ENCODE measurements at regions not wholly inside any gene's neighbourhood (a gene's known extent, or its start where the extent isn't known, plus 50 kb on each side); places are given as distances from the start of the nearest gene placed in this dataset.

GRCh38 chr7:16063221-16063620 lies 358.1 kb downstream of the CRPPA start:
- DNase-seq (ENCODE audit: low spot score), result no peak

- DNase-seq (ENCODE audit: low spot score), result no peak
Measured at GRCh38 chr7:16062269-16062668, 359.1 kb downstream of the CRPPA start.

GRCh38 chr7:16061630-16062029 lies 359.7 kb downstream of the CRPPA start:
- DNase-seq (ENCODE audit: low spot score), result no peak

- no peak for DNase-seq (ENCODE audit: low spot score)
Measured at GRCh38 chr7:16061011-16061410, 360.3 kb downstream of the CRPPA start.

- no peak for DNase-seq (ENCODE audit: low spot score)
Measured at GRCh38 chr7:16060502-16060901, 360.8 kb downstream of the CRPPA start.

- no peak for DNase-seq (ENCODE audit: low spot score)
Measured at GRCh38 chr7:16055263-16055976, 365.9 kb downstream of the CRPPA start.

GRCh38 chr7:16051561-16052255 lies 365.2 kb upstream of the MEOX2 start:
- no peak for DNase-seq (ENCODE audit: low spot score)

GRCh38 chr7:16046041-16046440 lies 359.6 kb upstream of the MEOX2 start:
- no peak for DNase-seq (ENCODE audit: low spot score)

GRCh38 chr7:16045296-16045695 lies 358.8 kb upstream of the MEOX2 start:
- no peak for DNase-seq (ENCODE audit: low spot score)

- DNase-seq (ENCODE audit: low spot score), result no peak
Measured at GRCh38 chr7:16044645-16045044, 358.2 kb upstream of the MEOX2 start.

- DNase-seq (ENCODE audit: low spot score), result no peak
Measured at GRCh38 chr7:16040346-16040745, 353.9 kb upstream of the MEOX2 start.

GRCh38 chr7:16038906-16039305 lies 352.4 kb upstream of the MEOX2 start:
- DNase-seq (ENCODE audit: low spot score), result no peak

- no peak for DNase-seq (ENCODE audit: low spot score)
Measured at GRCh38 chr7:16035392-16035791, 348.9 kb upstream of the MEOX2 start.

GRCh38 chr7:16034866-16035265 lies 348.4 kb upstream of the MEOX2 start:
- DNase-seq (ENCODE audit: low spot score), result no peak

GRCh38 chr7:16034353-16034752 lies 347.9 kb upstream of the MEOX2 start:
- DNase-seq (ENCODE audit: low spot score), result no peak

- DNase-seq (ENCODE audit: low spot score), result no peak
Measured at GRCh38 chr7:16033233-16033632, 346.8 kb upstream of the MEOX2 start.

- DNase-seq (ENCODE audit: low spot score), result no peak
Measured at GRCh38 chr7:16028636-16029035, 342.2 kb upstream of the MEOX2 start.

GRCh38 chr7:16028103-16028502 lies 341.6 kb upstream of the MEOX2 start:
- no peak for DNase-seq (ENCODE audit: low spot score)

- DNase-seq (ENCODE audit: low spot score), result no peak
Measured at GRCh38 chr7:16027396-16027795, 340.9 kb upstream of the MEOX2 start.

GRCh38 chr7:16026253-16027020 lies 340.0 kb upstream of the MEOX2 start:
- DNase-seq (ENCODE audit: low spot score), result no peak

- DNase-seq (ENCODE audit: low spot score), result no peak
Measured at GRCh38 chr7:16025696-16026095, 339.2 kb upstream of the MEOX2 start.

GRCh38 chr7:16023503-16023902 lies 337.0 kb upstream of the MEOX2 start:
- DNase-seq (ENCODE audit: low spot score), result no peak

- no peak for DNase-seq (ENCODE audit: low spot score)
Measured at GRCh38 chr7:16023046-16023445, 336.6 kb upstream of the MEOX2 start.

Measured in SK-N-DZ (cell line).